Middle frontal gyrus (tissue), 1 donor: ENCODE measurements at regions not wholly inside any gene's neighbourhood (a gene's known extent, or its start where the extent isn't known, plus 50 kb on each side); places are given as distances from the start of the nearest gene placed in this dataset.
"Not testable (repeated sequence)": the region's sequence is repeated elsewhere in the genome, so short reads cannot be mapped to it uniquely, and the experiment has no call there.

Experiments used
- DNase-seq: peaks from one replicate; pipeline ENCODE4 v3.0.0-alpha.2; 2015; ENCODE audit warnings: low spot score; ENCODE audit errors: extremely low spot score

DNA sequence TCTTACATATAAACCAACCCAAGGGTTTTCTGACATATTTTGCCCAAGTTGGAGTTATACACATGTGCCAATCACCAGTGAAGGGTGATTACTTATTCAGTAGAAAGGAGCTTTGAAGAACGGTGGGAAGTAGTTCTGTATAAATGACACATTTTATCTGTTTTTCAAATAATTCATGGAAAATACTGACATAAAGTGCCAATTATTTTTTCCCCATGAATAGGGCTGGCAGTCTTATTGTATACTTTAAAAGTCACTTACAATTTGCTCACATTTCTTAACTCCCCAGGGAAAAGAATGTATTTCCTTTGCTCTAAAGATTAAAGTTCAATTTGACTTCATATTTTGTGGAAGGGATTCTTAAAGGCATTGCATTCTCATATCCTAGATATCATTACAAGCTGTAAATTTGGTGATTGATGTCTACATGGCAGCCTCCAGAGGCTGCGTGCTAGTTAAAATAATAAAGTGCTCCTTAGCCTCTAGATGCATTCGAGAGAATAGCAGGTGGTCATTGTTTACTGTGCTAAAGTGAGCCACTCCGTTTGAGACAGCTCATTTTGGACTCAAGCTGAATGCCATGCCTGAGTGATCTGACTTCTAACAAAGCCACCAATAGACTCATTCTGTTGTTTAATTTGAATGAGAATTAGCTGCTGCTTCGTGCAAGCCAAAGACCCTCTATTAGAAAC, 148.8 kb upstream of the NRP1 start:
- no peak for DNase-seq

DNA sequence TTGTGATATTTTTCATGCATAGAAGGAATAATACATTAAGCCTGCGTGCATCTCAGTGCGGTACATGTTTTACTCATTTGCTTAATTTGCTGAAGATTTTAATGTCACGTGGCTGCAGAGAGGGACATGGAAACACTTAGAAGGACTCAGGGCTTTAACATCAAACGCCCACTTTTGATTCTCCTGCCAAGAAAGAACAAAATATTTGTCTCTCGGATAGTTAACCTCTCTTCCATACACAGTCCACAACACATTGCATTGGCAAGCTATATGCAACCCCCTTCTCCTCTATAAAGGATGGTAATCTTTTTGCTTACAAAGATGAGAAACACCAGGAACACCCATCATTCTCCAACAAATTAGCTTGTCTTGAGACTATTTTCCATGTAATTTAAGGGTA, 148.0 kb upstream of the NRP1 start:
- DNase-seq, result no peak

DNA sequence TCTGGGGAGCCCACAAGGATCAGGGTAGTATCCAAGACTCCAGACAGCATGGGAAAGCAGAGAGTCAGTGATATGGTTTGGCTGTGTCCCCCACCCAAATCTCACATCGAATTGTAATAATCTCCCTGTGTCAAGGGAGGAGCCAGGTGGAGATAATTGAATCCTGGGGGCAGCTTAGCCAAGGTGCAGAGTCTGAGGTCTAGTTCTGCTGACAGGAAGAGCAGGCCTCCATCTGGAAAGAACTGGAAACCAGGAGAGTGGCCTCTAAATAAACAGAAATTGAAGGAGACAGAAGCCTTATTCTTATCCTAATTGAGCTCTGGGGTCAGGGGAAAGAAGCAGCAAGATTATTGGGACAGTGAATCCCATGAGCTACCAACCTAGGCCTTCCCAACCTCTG, 146.7 kb upstream of the NRP1 start:
- DNase-seq, result no peak

DNA sequence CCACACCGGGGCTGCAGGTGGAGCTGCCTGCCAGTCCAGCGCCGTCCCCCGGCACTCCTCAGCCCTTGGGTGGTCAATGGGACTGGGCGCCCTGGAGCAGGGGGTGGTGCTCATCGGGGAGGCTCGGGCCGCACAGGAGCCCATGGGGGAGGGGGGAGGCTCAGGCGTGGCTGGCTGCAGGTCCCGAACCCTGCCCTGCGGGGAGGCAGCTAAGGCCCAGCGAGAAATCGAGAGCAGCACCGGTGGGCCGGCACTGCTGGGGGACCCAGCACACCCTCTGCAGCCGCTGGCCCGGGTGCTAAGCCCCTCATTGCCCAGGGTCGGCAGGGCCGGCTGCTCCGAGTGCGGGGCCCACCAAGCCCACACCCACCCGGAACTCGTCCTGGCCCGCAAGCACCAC, 145.9 kb upstream of the NRP1 start:
- not testable (repeated sequence) for DNase-seq

DNA sequence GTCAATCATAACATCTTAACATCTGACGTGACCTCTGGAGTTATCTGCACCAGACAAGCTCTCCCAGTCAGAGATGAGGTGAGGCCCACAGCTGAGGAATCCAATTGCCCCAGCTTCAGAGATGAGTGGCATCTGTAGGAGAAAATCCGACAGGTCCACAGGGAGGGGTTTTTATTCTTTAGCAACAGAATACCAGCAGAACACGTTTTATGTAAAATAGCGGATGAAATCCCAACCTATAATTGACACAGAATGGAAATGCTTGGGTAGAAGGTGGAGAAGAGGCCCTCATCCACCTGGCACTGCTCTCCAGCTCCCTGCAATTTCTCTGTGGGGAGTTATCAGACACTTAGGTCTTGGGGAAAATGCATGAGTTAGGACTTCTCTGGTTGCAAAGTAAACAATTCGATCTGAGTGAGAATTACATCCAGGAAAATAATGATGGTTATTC, 144.2 kb upstream of the NRP1 start:
- no peak for DNase-seq

DNA sequence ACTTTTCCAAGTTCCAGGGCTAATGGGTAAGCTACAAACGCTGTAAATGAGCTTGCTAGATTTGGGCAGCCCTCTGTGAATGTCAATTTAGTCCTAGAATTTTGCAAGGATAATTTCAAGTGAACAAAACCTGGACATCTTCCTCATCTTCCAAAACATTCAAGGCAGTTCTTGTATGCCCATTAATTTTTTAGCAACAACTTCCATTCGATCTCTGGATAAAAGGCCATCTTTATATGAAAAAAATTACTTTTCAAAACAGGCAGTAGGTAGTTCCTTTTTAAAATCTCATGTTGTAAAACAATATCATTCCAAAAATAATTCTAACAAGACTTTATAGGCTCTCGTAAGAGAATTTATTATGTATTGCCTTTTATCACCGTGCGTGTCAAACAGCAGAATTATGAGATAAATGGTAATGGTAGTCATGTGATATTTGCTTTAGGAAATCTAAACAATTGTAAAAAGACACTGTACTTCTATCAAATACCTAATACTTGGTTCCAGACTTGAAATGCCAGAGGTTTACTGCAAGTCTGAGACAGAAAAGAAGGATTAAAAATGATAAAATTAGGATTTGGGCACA, 143.7 kb upstream of the NRP1 start:
- no peak for DNase-seq

DNA sequence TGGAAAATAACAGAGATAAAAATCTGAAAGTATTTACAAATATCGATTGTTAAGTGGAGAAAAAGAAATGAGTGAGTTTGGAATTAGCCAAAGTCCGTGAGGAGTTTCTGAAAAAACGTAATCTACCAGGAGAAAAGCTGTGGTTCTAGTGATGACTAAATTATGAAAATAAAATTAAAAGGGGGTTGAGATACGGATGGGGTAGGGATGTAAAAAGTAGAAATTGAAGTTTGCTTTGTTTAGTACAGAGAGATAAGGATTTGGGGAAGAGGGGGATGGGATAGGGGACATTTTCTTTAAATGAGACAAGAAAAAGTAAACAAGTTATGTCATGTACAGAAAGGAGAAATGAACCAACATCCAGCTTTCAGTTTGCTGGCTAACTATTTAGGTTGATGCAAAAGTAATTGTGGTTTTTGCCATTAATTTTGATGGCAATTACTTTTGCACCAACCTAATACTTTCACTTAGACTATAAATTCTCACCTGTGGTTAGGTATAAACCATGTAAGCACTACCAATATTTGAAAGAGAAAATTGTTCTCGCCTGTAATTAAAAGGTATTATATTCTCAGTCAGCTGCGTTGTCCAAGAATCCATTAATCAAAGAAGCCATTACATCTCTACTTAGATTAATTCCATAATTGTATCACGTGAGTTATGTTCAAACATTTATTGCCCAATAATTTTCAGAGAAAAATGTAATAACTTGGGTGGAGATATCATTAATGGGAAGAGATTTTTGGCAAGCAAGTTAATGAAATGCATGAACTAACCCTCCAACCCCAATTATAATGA, 143.0 kb upstream of the NRP1 start:
- DNase-seq, result no peak

- no peak for DNase-seq
Measured at GRCh38 chr10:33476757-33477273, 142.3 kb upstream of the NRP1 start.

DNA sequence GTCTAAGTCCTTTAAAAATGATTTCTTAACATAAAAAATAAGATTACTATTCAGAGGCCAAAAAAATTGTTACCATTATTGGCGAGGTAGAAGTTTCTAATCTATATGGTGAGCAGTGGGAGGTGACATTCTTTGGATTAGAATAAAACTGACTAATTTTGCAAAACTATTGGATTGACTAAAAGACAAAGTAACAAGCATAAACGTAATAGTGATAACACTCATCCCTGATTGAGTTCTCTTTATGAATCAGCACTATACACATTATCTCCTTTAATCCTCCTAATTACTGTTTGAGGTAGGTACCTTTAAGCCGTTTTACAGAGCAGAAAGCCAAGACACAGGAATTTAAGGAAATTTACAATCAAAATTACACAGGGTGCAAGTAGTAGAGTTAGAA, 139.2 kb upstream of the NRP1 start:
- no peak for DNase-seq

DNA sequence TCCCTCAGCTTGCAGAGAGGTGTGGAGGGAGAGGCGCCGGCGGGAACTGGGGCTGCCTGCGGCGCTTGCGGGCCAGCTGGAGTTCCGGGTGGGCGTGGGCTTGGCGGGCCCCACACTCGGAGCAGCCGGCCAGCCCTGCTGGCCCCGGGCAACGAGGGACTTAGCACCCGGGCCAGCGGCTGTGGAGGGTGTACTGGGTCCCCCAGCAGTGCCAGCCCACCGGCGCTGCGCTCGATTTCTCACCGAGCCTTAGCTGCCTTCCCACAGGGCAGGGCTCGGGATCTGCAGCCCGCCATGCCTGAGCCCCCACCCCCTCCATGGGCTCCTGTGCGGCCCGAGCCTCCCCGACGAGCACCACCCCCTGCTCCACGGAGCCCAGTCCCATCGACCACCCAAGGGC, 133.5 kb upstream of the NRP1 start:
- DNase-seq, result not testable (repeated sequence)

DNA sequence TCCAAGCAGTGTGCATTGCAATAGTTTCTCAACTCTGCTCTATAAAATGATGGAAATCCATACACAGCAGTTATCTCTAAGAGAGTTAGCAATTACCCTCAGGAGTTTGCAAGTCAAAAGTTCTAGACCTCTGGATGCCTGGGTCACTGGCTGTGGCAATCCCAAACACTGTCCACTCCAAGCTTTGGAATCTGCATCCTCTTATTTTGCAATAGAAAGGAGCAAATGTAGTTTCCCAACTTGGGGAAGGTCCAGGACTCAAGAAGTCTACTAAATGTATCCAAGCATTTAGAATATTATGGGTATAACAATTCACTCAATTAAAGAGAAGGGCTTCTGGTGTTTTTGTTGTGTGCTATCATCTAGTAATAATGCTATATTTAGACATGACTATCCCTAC, 131.3 kb upstream of the NRP1 start:
- DNase-seq, result no peak

DNA sequence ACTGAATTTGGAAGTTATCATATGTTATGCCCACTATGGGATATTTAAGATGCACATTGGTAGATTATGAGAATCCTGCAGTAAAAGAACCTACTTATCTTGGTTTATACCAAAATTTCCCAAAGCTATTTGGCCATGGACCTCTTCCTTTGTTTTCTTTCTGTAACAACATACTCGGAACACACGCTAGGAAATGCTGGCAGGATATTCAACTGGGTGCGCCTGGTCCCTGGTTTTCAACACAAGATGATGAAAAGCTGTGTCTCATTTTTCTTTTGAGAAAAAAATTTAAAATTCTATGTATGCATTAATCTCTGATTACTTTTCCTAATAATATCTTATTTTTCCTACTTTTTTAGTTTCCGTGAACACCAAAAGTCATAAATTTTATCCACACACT, 128.5 kb upstream of the NRP1 start:
- no peak for DNase-seq

DNA sequence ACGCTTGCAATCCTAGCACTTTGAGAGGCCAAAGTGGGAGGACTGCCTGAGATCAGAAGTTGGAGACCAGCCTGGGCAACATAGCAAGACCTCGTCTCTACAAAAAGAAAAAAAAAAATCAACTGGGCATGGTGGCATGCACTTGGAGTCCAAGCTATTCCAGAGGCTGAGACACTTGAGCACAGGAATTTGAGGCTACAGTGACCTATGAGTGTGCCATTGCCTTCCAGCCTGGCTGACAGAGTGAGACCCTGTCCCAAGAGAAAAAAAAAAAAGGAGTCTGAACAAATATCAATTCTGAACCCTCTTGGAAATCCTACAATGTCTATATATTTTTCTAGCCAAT, 126.8 kb upstream of the NRP1 start:
- DNase-seq, result no peak

DNA sequence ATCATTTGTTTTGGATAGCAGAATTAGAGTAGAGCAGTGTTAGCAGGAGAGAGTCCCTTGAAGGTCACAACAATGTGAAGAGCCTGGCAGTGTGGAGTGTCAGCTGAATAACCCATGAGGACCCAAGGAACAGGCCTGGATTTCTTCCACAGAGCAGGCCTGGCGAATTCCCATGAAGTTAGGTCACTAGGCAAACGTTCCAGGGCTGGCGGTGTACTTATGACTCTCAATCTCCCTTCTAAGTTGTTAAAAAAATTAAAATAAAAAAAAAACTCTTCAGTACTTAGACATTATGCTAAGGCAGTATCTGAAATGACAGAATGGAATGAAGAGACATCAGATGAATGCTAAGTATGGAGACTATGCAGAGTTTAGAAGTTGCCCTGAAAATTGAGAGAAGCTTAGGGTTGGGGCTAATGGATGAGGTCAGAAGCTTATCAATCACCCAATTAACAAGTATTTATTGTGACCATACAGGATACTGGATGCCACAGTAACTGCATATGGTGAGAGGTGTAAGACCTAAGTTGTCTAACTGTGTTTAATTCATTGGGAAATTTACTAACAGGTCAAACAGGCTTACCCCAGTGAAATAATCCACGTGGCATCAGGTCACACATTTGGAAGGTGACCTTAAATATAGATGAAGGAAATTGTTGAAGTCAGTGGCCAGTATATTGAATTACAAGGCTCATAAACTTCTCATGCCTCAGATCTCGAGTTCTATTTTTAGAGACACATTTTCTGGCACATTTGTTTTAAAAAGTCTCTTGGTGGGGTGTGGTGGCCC, 126.2 kb upstream of the NRP1 start:
- DNase-seq, result no peak

GRCh38 chr10:33459602-33460001, 125.1 kb upstream of the NRP1 start:
- DNase-seq, result no peak

DNA sequence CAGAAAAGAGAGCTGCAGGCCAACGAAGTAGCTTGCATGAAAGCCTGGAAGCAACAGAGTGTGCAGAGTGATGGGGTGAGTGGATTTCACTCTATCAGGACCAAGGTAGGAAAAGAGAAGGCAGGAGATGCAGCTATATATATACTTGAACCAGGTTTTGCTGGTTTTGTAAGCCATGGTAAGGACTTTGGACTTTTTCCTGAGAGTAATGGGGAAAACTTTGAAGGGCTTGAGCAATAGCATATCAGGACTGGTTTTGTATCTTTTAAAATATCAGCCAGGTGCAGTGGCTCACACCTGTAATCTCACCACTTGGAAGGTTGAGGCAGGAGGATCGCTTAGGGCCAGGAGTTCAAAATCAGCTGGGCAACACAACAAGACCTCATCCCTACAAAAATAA, 120.6 kb upstream of the NRP1 start:
- DNase-seq, result no peak

DNA sequence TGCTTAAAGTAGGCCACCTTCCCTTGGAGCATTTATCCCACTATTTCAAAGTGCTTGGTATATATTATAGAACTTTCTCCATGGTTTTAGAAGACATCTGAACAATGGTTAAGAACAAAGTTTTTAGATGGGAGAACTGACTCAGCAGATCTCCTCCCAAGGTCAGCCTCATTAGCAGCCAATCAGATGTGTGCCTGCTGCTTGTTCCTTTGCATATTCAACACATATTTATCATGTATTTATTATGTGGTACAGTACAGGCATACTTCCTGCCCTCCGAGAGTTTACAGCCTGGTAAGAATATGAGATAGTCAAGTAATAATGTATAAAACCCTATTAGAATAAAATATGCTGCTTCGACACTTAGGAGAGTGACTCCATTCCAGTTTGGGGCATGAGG, 120.1 kb upstream of the NRP1 start:
- DNase-seq, result no peak

DNA sequence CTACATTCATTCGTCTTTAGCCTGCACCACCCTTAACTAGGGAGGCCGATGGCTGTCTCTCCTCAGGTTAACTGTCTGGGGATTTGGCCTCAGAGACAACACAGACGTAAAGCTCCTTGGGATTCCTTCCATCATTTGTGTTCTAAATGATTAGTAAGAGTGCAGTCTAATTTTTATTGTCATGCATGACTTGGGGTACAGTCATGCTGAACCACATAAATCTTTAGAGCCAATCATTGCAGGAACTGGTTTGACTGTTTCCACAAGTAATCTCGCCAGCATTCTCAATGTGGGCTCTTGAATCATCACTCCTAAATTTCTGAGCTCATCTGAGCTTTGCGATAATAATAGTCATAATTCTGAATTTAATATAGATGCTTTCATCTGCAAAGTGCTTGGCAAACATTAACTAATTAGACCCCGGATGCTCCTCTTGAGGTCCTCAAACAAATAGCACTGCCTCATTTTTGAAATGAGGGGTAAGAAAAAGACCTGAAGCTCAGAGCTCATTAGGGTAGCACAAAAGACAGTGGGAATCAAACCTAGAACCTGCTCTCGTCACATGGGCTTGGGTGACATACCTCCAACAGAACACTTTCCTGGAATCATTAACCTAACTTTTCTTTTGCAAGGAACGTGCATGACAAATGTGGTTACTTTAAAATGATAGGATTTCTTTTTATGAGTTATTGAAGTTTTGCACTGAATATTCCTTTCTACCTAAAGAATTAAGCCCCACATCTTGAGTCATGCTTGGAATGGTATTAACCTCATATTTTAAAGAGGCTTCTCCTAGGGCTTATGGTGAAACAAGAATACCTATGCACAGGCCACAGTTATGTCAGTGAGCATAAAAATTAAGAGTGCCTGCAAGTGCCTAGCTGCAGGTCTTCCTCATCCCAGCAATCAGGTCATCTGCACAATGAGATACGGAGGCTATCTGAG, 118.9 kb upstream of the NRP1 start:
- no peak for DNase-seq

GRCh38 chr10:33448421-33449140, 114.1 kb upstream of the NRP1 start:
- no peak for DNase-seq

DNA sequence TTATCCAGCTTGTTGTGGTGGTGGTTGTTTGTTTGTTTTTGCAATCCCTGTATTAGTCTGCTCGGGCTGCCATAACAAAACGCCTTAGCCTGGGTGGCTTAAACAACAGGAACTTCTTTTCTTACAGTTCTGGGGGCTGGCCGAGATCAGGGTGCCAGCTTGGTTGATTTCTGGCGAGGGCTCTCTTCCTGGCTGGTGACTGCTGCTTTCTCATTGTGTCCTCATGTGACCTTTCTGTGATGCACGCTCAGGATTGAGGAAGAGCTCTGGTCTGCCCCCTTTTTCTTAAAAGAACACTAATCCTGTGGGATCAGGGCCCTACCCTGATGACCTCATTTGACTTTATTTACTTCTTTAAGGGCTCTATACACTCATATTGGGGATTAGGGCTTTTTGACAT, 107.1 kb upstream of the NRP1 start:
- DNase-seq, result no peak
